H1 (cell line): ENCODE measurements at regions not wholly inside any gene's neighbourhood (a gene's known extent, or its start where the extent isn't known, plus 50 kb on each side); places are given as distances from the start of the nearest gene placed in this dataset.

Experiments used
- CTCF ChIA-PET: fragments of 300-600 bp; sonication (Branson Sonifier 250); formaldehyde crosslinking; loops from one replicate; lab custom pipeline; 2021; ENCODE audit not compliant: partially characterized antibody; lab: Charles Lee
- POLR2A ChIA-PET: fragments of 300-600 bp; sonication (Branson Sonifier 250); formaldehyde crosslinking; loops from one replicate; lab custom pipeline; 2021; ENCODE audit warnings: inconsistent platforms; ENCODE audit not compliant: partially characterized antibody; lab: Charles Lee
- DNase-seq, 2 experiments: peaks; one replicate each; pipeline versions ENCODE4 v3.0.0 to v3.0.0-alpha.2; 2010 to 2022; ENCODE audit warnings: low spot score in 2 of 2, low read depth in 1 of 2, mixed read lengths in 1 of 2
- FAIRE-seq: peaks from 2 replicates; lab custom pipeline; 2011; peaks lifted over from hg19 to GRCh38; lab: Jason Lieb, UNC
- H2AFZ ChIP-seq: 2 replicates; pipeline ENCODE4 v1.8.1; 2012; ENCODE audit warnings: low read length, inconsistent platforms
- H2AK5ac ChIP-seq: 2 replicates; pipeline ENCODE4 v1.6.1; 2013; ENCODE audit warnings: low read depth, low read length
- H2BK120ac ChIP-seq: replicated peaks from 2 replicates; pipeline ENCODE3; 2013; ENCODE audit warnings: low read depth, low read length, inconsistent platforms
- H2BK12ac ChIP-seq: 2 replicates; pipeline ENCODE4 v1.6.1; 2013; ENCODE audit warnings: low read depth, low read length
- H2BK15ac ChIP-seq: 2 replicates; pipeline ENCODE4 v1.6.1; 2013; ENCODE audit warnings: low read length
- H2BK20ac ChIP-seq: 2 replicates; pipeline ENCODE4 v1.6.1; 2013; ENCODE audit warnings: low read length
- H2BK5ac ChIP-seq: 2 replicates; pipeline ENCODE4 v1.6.1; 2013; ENCODE audit warnings: low read depth, low read length
- H3K14ac ChIP-seq: 2 replicates; pipeline ENCODE4 v1.6.1; 2013; ENCODE audit warnings: inconsistent platforms; ENCODE audit not compliant: insufficient read length
- H3K18ac ChIP-seq: 2 replicates; pipeline ENCODE4 v1.6.1; 2013; ENCODE audit warnings: low read length; ENCODE audit errors: extremely low read depth
- H3K23ac ChIP-seq: 2 replicates; pipeline ENCODE4 v1.6.1; 2013; ENCODE audit warnings: inconsistent platforms; ENCODE audit not compliant: insufficient read length
- H3K23me2 ChIP-seq: 2 replicates; pipeline ENCODE4 v1.6.1; 2013; ENCODE audit warnings: low read depth, low read length
- H3K27ac ChIP-seq: 2 replicates; pipeline ENCODE4 v1.6.1; 2011; ENCODE audit warnings: low read depth, low read length, inconsistent platforms
- H3K27me3 ChIP-seq, 4 experiments: replicated peaks in 1 of 4; 1 replicate in 1 of 4; 2 replicates in 3 of 4; pipeline versions ENCODE4 v1.6.1 to v1.8.1; 2011 to 2013; ENCODE audit warnings: low read length in 3 of 4, mild to moderate bottlenecking in 3 of 4, inconsistent platforms in 2 of 4, mixed read lengths in 2 of 4, moderate library complexity in 1 of 4; ENCODE audit not compliant: control insufficient read depth in 3 of 4, insufficient read depth in 3 of 4; ENCODE audit errors: extremely low read depth in 1 of 4
- H3K36me3 ChIP-seq, 4 experiments: 2 replicates each; pipeline versions ENCODE4 v1.6.1 to v1.8.1; 2011 to 2013; ENCODE audit warnings: mild to moderate bottlenecking in 4 of 4, low read length in 3 of 4, moderate library complexity in 2 of 4, control low read depth in 1 of 4, inconsistent platforms in 1 of 4; ENCODE audit not compliant: insufficient read depth in 4 of 4, control insufficient read depth in 2 of 4
- H3K4ac ChIP-seq: replicated peaks from 2 replicates; pipeline ENCODE3; 2013; ENCODE audit warnings: low read length, low read depth, mixed read lengths, inconsistent platforms; ENCODE audit not compliant: insufficient read length
- H3K4me1 ChIP-seq, 4 experiments: replicated peaks in 1 of 4; 1 replicate in 1 of 4; 2 replicates in 3 of 4; pipeline versions ENCODE4 v1.6.1 to v1.8.1; 2011 to 2013; ENCODE audit warnings: low read length in 3 of 4, inconsistent platforms in 2 of 4, mixed read lengths in 1 of 4; ENCODE audit not compliant: insufficient read depth in 4 of 4, control insufficient read depth in 3 of 4
- H3K4me2 ChIP-seq, 2 experiments: 2 replicates each; pipeline versions ENCODE4 v1.6.1 to v1.8.1; 2011 to 2013; ENCODE audit warnings: low read depth in 2 of 2, low read length in 2 of 2, control low read depth in 1 of 2, inconsistent platforms in 1 of 2, mild to moderate bottlenecking in 1 of 2; ENCODE audit not compliant: insufficient read depth in 1 of 2
- H3K4me3 ChIP-seq, 4 experiments: fragments of 200-600, 300-600 bp in 1 of 4; sonication (generic), shearing (Covaris generic), sonication (Bioruptor Twin) in 1 of 4; 2 replicates each; pipeline versions ENCODE4 v1.5.1 to v1.8.1; 2011 to 2016; ENCODE audit warnings: low read length in 4 of 4, low read depth in 3 of 4, control low read depth in 2 of 4, inconsistent platforms in 2 of 4, mild to moderate bottlenecking in 2 of 4, mixed read lengths in 1 of 4, moderate library complexity in 1 of 4; ENCODE audit not compliant: insufficient read depth in 2 of 4; ENCODE audit errors: extremely low read depth in 1 of 4
- H3K56ac ChIP-seq: replicated peaks from 2 replicates; pipeline ENCODE3; 2013; ENCODE audit warnings: low read depth, mild to moderate bottlenecking, mixed read lengths, low read length, inconsistent platforms; ENCODE audit not compliant: insufficient read length
- H3K79me1 ChIP-seq: 2 replicates; pipeline ENCODE4 v1.6.1; 2013; ENCODE audit warnings: low read depth, low read length, control low read depth
- H3K79me2 ChIP-seq, 2 experiments: 2 replicates each; pipeline versions ENCODE4 v1.6.1 to v1.8.1; 2012 to 2013; ENCODE audit warnings: low read length in 2 of 2, mild to moderate bottlenecking in 2 of 2, inconsistent platforms in 1 of 2; ENCODE audit not compliant: insufficient read depth in 2 of 2, control insufficient read depth in 1 of 2
- H3K9ac ChIP-seq, 4 experiments: replicated peaks in 1 of 4; 1 replicate in 1 of 4; 2 replicates in 3 of 4; pipeline versions ENCODE4 v1.6.1 to v1.8.1; 2011 to 2013; ENCODE audit warnings: low read depth in 3 of 4, low read length in 3 of 4, control low read depth in 2 of 4, mild to moderate bottlenecking in 2 of 4, moderate library complexity in 2 of 4, inconsistent platforms in 1 of 4; ENCODE audit errors: extremely low read depth in 1 of 4
- H3K9me3 ChIP-seq, 2 experiments: 2 replicates each; pipeline versions ENCODE4 v1.6.1 to v1.8.1; 2012 to 2013; ENCODE audit warnings: mild to moderate bottlenecking in 2 of 2, moderate library complexity in 2 of 2, control low read depth in 1 of 2, inconsistent platforms in 1 of 2, low read depth in 1 of 2, low read length in 1 of 2, mixed read lengths in 1 of 2; ENCODE audit not compliant: insufficient read depth in 2 of 2
- H4K20me1 ChIP-seq, 2 experiments: replicated peaks in 1 of 2; 2 replicates each; pipeline versions ENCODE3 to v1.8.1; 2011 to 2013; ENCODE audit warnings: inconsistent platforms in 2 of 2, low read length in 2 of 2, mild to moderate bottlenecking in 1 of 2; ENCODE audit not compliant: insufficient read depth in 2 of 2, control insufficient read depth in 1 of 2
- H4K5ac ChIP-seq: 2 replicates; pipeline ENCODE4 v1.6.1; 2013; ENCODE audit warnings: low read length, low read depth, mixed read lengths, inconsistent platforms; ENCODE audit not compliant: insufficient read length
- H4K8ac ChIP-seq: 2 replicates; pipeline ENCODE4 v1.8.0; 2013; ENCODE audit warnings: mild to moderate bottlenecking, moderate library complexity, low read length, inconsistent platforms; ENCODE audit not compliant: insufficient read depth; ENCODE audit errors: extremely low read depth
- H4K91ac ChIP-seq: replicated peaks from 2 replicates; pipeline ENCODE3; 2013; ENCODE audit warnings: low read length, mixed read lengths, inconsistent platforms; ENCODE audit not compliant: insufficient read length
- ATF2 ChIP-seq: IDR thresholded peaks from 2 replicates; pipeline ENCODE4 v1.6.1; 2012; ENCODE audit warnings: low read length, inconsistent platforms
- GABPA ChIP-seq: IDR thresholded peaks from 2 replicates; pipeline ENCODE4 v1.6.1; 2011; ENCODE audit warnings: mild to moderate bottlenecking, low read length, moderate library complexity, borderline replicate concordance; ENCODE audit not compliant: insufficient read depth
- WGBS, 2 experiments: shearing (Covaris generic) in 1 of 2; methylation state at CpG; one replicate each; pipeline versions ENCODE4 v1.1.6 to v1.1.7; 2013 to 2015; ENCODE audit warnings: low lambda C conversion rate in 2 of 2, mixed read lengths in 2 of 2, inconsistent platforms in 1 of 2, low coverage in 1 of 2, missing lambda C conversion rate in 1 of 2; ENCODE audit not compliant: insufficient replicate concordance in 2 of 2, insufficient coverage in 1 of 2, insufficient read length in 1 of 2; ENCODE audit errors: extremely low coverage in 1 of 2, missing lambda C conversion rate in 1 of 2; 5-methylcytosine and 5-hydroxymethylcytosine counted together

GRCh38 chr2:10245021-10245420 lies 57.7 kb upstream of the HPCAL1 start:
- WGBS, 2 experiments = 90% methylated on average over 8 of the region's 8 CpGs; no CpG with 5 or more reads in 1 of the 2 experiments
- Histone ChIP-seq H2BK120ac (no peak overlapping the region), H3K27me3 (no peaks in the 10 kb centered on the region), H3K14ac (no peak overlapping the region), H2BK20ac (no peak overlapping the region), H2BK5ac (no peak overlapping the region), H4K20me1 (peaks cover 0 to under 1% of the 10 kb centered on the region in 2 experiments), H3K23ac (no peak overlapping the region), H4K8ac (no peak overlapping the region), H2BK12ac (no peak overlapping the region), H4K91ac (no peak overlapping the region), H3K4ac (no peak overlapping the region), H3K9ac (no peak overlapping the region), H4K5ac (no peak overlapping the region), H3K79me2 (no peaks in the 10 kb centered on the region), H3K18ac (no peak overlapping the region), H3K56ac (no peak overlapping the region), H2AFZ (no peak overlapping the region), H3K36me3 (no peaks in the 10 kb centered on the region), H3K4me3 (no peak overlapping the region), H2BK15ac (no peak overlapping the region), H3K23me2 (no peaks in the 10 kb centered on the region), H3K4me2 (no peak overlapping the region), H3K9me3 (no peaks in the 10 kb centered on the region), H3K4me1 (no peaks in the 10 kb centered on the region), H2AK5ac (no peak overlapping the region), H3K79me1 (no peaks in the 10 kb centered on the region), H3K27ac (no peak overlapping the region)
- ChIA-PET CTCF (interaction anchor here (1.1 to 9.3 kb wide), 8 partner anchors 9 to 164 kb away, joined by 3 to 95 read pairs (median 4); no protein-coding TSS in a partner anchor), POLR2A (no interaction called here)
- DNase-seq (no peak), FAIRE-seq (no peak)
- no peak for TF ChIP-seq ATF2
- TF ChIP-seq GABPA = no peak
